H1 (cell line): ENCODE measurements at regions not wholly inside any gene's neighbourhood (a gene's known extent, or its start where the extent isn't known, plus 50 kb on each side); places are given as distances from the start of the nearest gene placed in this dataset.

Experiments
- CTCF ChIA-PET: fragments of 300-600 bp; sonication (Branson Sonifier 250); formaldehyde crosslinking; loops from one replicate; lab custom pipeline; 2021; ENCODE audit not compliant: partially characterized antibody; lab: Charles Lee
- POLR2A ChIA-PET: fragments of 300-600 bp; sonication (Branson Sonifier 250); formaldehyde crosslinking; loops from one replicate; lab custom pipeline; 2021; ENCODE audit warnings: inconsistent platforms; ENCODE audit not compliant: partially characterized antibody; lab: Charles Lee
- DNase-seq, 2 experiments: peaks; one replicate each; pipeline versions ENCODE4 v3.0.0 to v3.0.0-alpha.2; 2010 to 2022; ENCODE audit warnings: low spot score in 2 of 2, low read depth in 1 of 2, mixed read lengths in 1 of 2
- FAIRE-seq: peaks from 2 replicates; lab custom pipeline; 2011; peaks lifted over from hg19 to GRCh38; lab: Jason Lieb, UNC
- H2AFZ ChIP-seq: 2 replicates; pipeline ENCODE4 v1.8.1; 2012; ENCODE audit warnings: low read length, inconsistent platforms
- H2AK5ac ChIP-seq: 2 replicates; pipeline ENCODE4 v1.6.1; 2013; ENCODE audit warnings: low read depth, low read length
- H2BK120ac ChIP-seq: replicated peaks from 2 replicates; pipeline ENCODE3; 2013; ENCODE audit warnings: low read depth, low read length, inconsistent platforms
- H2BK12ac ChIP-seq: 2 replicates; pipeline ENCODE4 v1.6.1; 2013; ENCODE audit warnings: low read depth, low read length
- H2BK15ac ChIP-seq: 2 replicates; pipeline ENCODE4 v1.6.1; 2013; ENCODE audit warnings: low read length
- H2BK20ac ChIP-seq: 2 replicates; pipeline ENCODE4 v1.6.1; 2013; ENCODE audit warnings: low read length
- H2BK5ac ChIP-seq: 2 replicates; pipeline ENCODE4 v1.6.1; 2013; ENCODE audit warnings: low read depth, low read length
- H3K14ac ChIP-seq: 2 replicates; pipeline ENCODE4 v1.6.1; 2013; ENCODE audit warnings: inconsistent platforms; ENCODE audit not compliant: insufficient read length
- H3K18ac ChIP-seq: 2 replicates; pipeline ENCODE4 v1.6.1; 2013; ENCODE audit warnings: low read length; ENCODE audit errors: extremely low read depth
- H3K23ac ChIP-seq: 2 replicates; pipeline ENCODE4 v1.6.1; 2013; ENCODE audit warnings: inconsistent platforms; ENCODE audit not compliant: insufficient read length
- H3K23me2 ChIP-seq: 2 replicates; pipeline ENCODE4 v1.6.1; 2013; ENCODE audit warnings: low read depth, low read length
- H3K27ac ChIP-seq: 2 replicates; pipeline ENCODE4 v1.6.1; 2011; ENCODE audit warnings: low read depth, low read length, inconsistent platforms
- H3K27me3 ChIP-seq, 4 experiments: replicated peaks in 1 of 4; 1 replicate in 1 of 4; 2 replicates in 3 of 4; pipeline versions ENCODE4 v1.6.1 to v1.8.1; 2011 to 2013; ENCODE audit warnings: low read length in 3 of 4, mild to moderate bottlenecking in 3 of 4, inconsistent platforms in 2 of 4, mixed read lengths in 2 of 4, moderate library complexity in 1 of 4; ENCODE audit not compliant: control insufficient read depth in 3 of 4, insufficient read depth in 3 of 4; ENCODE audit errors: extremely low read depth in 1 of 4
- H3K36me3 ChIP-seq, 4 experiments: 2 replicates each; pipeline versions ENCODE4 v1.6.1 to v1.8.1; 2011 to 2013; ENCODE audit warnings: mild to moderate bottlenecking in 4 of 4, low read length in 3 of 4, moderate library complexity in 2 of 4, control low read depth in 1 of 4, inconsistent platforms in 1 of 4; ENCODE audit not compliant: insufficient read depth in 4 of 4, control insufficient read depth in 2 of 4
- H3K4ac ChIP-seq: replicated peaks from 2 replicates; pipeline ENCODE3; 2013; ENCODE audit warnings: low read length, low read depth, mixed read lengths, inconsistent platforms; ENCODE audit not compliant: insufficient read length
- H3K4me1 ChIP-seq, 4 experiments: replicated peaks in 1 of 4; 1 replicate in 1 of 4; 2 replicates in 3 of 4; pipeline versions ENCODE4 v1.6.1 to v1.8.1; 2011 to 2013; ENCODE audit warnings: low read length in 3 of 4, inconsistent platforms in 2 of 4, mixed read lengths in 1 of 4; ENCODE audit not compliant: insufficient read depth in 4 of 4, control insufficient read depth in 3 of 4
- H3K4me2 ChIP-seq, 2 experiments: 2 replicates each; pipeline versions ENCODE4 v1.6.1 to v1.8.1; 2011 to 2013; ENCODE audit warnings: low read depth in 2 of 2, low read length in 2 of 2, control low read depth in 1 of 2, inconsistent platforms in 1 of 2, mild to moderate bottlenecking in 1 of 2; ENCODE audit not compliant: insufficient read depth in 1 of 2
- H3K4me3 ChIP-seq, 4 experiments: fragments of 200-600, 300-600 bp in 1 of 4; sonication (generic), shearing (Covaris generic), sonication (Bioruptor Twin) in 1 of 4; 2 replicates each; pipeline versions ENCODE4 v1.5.1 to v1.8.1; 2011 to 2016; ENCODE audit warnings: low read length in 4 of 4, low read depth in 3 of 4, control low read depth in 2 of 4, inconsistent platforms in 2 of 4, mild to moderate bottlenecking in 2 of 4, mixed read lengths in 1 of 4, moderate library complexity in 1 of 4; ENCODE audit not compliant: insufficient read depth in 2 of 4; ENCODE audit errors: extremely low read depth in 1 of 4
- H3K56ac ChIP-seq: replicated peaks from 2 replicates; pipeline ENCODE3; 2013; ENCODE audit warnings: low read depth, mild to moderate bottlenecking, mixed read lengths, low read length, inconsistent platforms; ENCODE audit not compliant: insufficient read length
- H3K79me1 ChIP-seq: 2 replicates; pipeline ENCODE4 v1.6.1; 2013; ENCODE audit warnings: low read depth, low read length, control low read depth
- H3K79me2 ChIP-seq, 2 experiments: 2 replicates each; pipeline versions ENCODE4 v1.6.1 to v1.8.1; 2012 to 2013; ENCODE audit warnings: low read length in 2 of 2, mild to moderate bottlenecking in 2 of 2, inconsistent platforms in 1 of 2; ENCODE audit not compliant: insufficient read depth in 2 of 2, control insufficient read depth in 1 of 2
- H3K9ac ChIP-seq, 4 experiments: replicated peaks in 1 of 4; 1 replicate in 1 of 4; 2 replicates in 3 of 4; pipeline versions ENCODE4 v1.6.1 to v1.8.1; 2011 to 2013; ENCODE audit warnings: low read depth in 3 of 4, low read length in 3 of 4, control low read depth in 2 of 4, mild to moderate bottlenecking in 2 of 4, moderate library complexity in 2 of 4, inconsistent platforms in 1 of 4; ENCODE audit errors: extremely low read depth in 1 of 4
- H3K9me3 ChIP-seq, 2 experiments: 2 replicates each; pipeline versions ENCODE4 v1.6.1 to v1.8.1; 2012 to 2013; ENCODE audit warnings: mild to moderate bottlenecking in 2 of 2, moderate library complexity in 2 of 2, control low read depth in 1 of 2, inconsistent platforms in 1 of 2, low read depth in 1 of 2, low read length in 1 of 2, mixed read lengths in 1 of 2; ENCODE audit not compliant: insufficient read depth in 2 of 2
- H4K20me1 ChIP-seq, 2 experiments: replicated peaks in 1 of 2; 2 replicates each; pipeline versions ENCODE3 to v1.8.1; 2011 to 2013; ENCODE audit warnings: inconsistent platforms in 2 of 2, low read length in 2 of 2, mild to moderate bottlenecking in 1 of 2; ENCODE audit not compliant: insufficient read depth in 2 of 2, control insufficient read depth in 1 of 2
- H4K5ac ChIP-seq: 2 replicates; pipeline ENCODE4 v1.6.1; 2013; ENCODE audit warnings: low read length, low read depth, mixed read lengths, inconsistent platforms; ENCODE audit not compliant: insufficient read length
- H4K8ac ChIP-seq: 2 replicates; pipeline ENCODE4 v1.8.0; 2013; ENCODE audit warnings: mild to moderate bottlenecking, moderate library complexity, low read length, inconsistent platforms; ENCODE audit not compliant: insufficient read depth; ENCODE audit errors: extremely low read depth
- H4K91ac ChIP-seq: replicated peaks from 2 replicates; pipeline ENCODE3; 2013; ENCODE audit warnings: low read length, mixed read lengths, inconsistent platforms; ENCODE audit not compliant: insufficient read length
- CBX8 ChIP-seq: fragments of 300-800, 300-1000 bp; sonication (generic); IDR thresholded peaks from 2 replicates; pipeline ENCODE4 v1.7.1; 2016; ENCODE audit warnings: low read depth, low read length, borderline replicate concordance
- RAD21 ChIP-seq, 2 experiments: IDR thresholded peaks in 1 of 2; conservative IDR thresholded peaks in 1 of 2; 2 replicates each; pipeline ENCODE4 v1.6.1; 2011; ENCODE audit warnings: low read depth in 2 of 2, low read length in 2 of 2, improper control_type of control experiment in 1 of 2, inconsistent platforms in 1 of 2, mild to moderate bottlenecking in 1 of 2, moderate library complexity in 1 of 2
- WGBS, 2 experiments: shearing (Covaris generic) in 1 of 2; methylation state at CpG; one replicate each; pipeline versions ENCODE4 v1.1.6 to v1.1.7; 2013 to 2015; ENCODE audit warnings: low lambda C conversion rate in 2 of 2, mixed read lengths in 2 of 2, inconsistent platforms in 1 of 2, low coverage in 1 of 2, missing lambda C conversion rate in 1 of 2; ENCODE audit not compliant: insufficient replicate concordance in 2 of 2, insufficient coverage in 1 of 2, insufficient read length in 1 of 2; ENCODE audit errors: extremely low coverage in 1 of 2, missing lambda C conversion rate in 1 of 2; 5-methylcytosine and 5-hydroxymethylcytosine counted together
- TF ChIP-seq, protein P1 (sequence below), 3 experiments: IDR thresholded peaks; 1 replicate in 2 of 3; 2 replicates in 1 of 3; pipeline versions ENCODE4 v1.5.1 to v1.6.1; 2011; ENCODE audit warnings: low read length in 3 of 3, mild to moderate bottlenecking in 3 of 3, inconsistent platforms in 2 of 3, low read depth in 1 of 3, moderate library complexity in 1 of 3; ENCODE audit not compliant: insufficient read depth in 1 of 3; ENCODE audit errors: control extremely low read depth in 1 of 3

DNA sequence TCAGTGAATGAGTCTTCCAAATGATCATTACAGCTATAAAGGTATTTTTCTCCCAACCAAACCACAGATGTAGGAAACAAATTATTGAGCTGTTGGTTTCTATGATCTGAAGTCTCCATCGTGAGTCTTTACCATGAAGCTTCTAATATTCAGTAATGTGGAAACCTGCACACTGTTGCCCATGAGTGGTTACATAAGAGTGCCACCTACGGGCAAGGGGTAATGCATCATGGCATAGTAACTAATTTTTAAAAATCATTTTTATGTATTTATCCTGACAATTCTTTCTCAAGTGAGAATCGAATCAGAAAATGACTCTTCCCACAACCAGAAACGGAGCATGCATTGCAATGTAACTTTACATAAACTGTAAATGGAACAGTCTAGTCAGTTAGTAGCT, 282.5 kb upstream of the SMARCA2 start:
- no peak overlapping the region for H3K4me3 ChIP-seq
- H3K23ac ChIP-seq, result no peak overlapping the region
- H3K23me2 ChIP-seq, result no peaks in the 10 kb centered on the region
- DNase-seq (no peak), FAIRE-seq (no peak)
- no peak overlapping the region for H2AK5ac ChIP-seq
- H3K4me1 ChIP-seq, result no peaks in the 10 kb centered on the region
- H4K91ac ChIP-seq, result no peak overlapping the region
- H2BK15ac ChIP-seq, result no peak overlapping the region
- H3K27me3 ChIP-seq, result peaks cover 0 to 1% (median under 1%) of the 10 kb centered on the region in 4 experiments; a peak in 3 of 7 replicates
- H4K5ac ChIP-seq, result no peak overlapping the region
- H3K9me3 ChIP-seq, result no peaks in the 10 kb centered on the region
- H3K4me2 ChIP-seq, result no peak overlapping the region
- no peak overlapping the region for H3K27ac ChIP-seq
- H2BK120ac ChIP-seq, result no peak overlapping the region
- H2AFZ ChIP-seq, result no peak overlapping the region
- 64% methylated on average over 4 of the region's 4 CpGs; no CpG with 5 or more reads in 1 of the 2 experiments for WGBS, 2 experiments
- ChIA-PET POLR2A (interaction anchor here (0.6 kb wide), 1 partner anchor 1506 kb away, joined by 3 read pairs; no protein-coding TSS in a partner anchor), CTCF (interaction anchor here (0.8 to 3.1 kb wide), 20 partner anchors 8 to 235 kb away, joined by 3 to 22 read pairs (median 4); no protein-coding TSS in a partner anchor)
- no peak overlapping the region for H2BK20ac ChIP-seq
- no peak overlapping the region for H3K14ac ChIP-seq
- H3K18ac ChIP-seq, result no peak overlapping the region
- no peak overlapping the region for H3K9ac ChIP-seq
- H2BK5ac ChIP-seq, result no peak overlapping the region
- H3K56ac ChIP-seq, result no peak overlapping the region
- no peaks in the 10 kb centered on the region for H3K79me1 ChIP-seq
- no peak overlapping the region for H2BK12ac ChIP-seq
- H3K36me3 ChIP-seq, result no peaks in the 10 kb centered on the region
- TF ChIP-seq RAD21 (IDR thresholded peaks at IDR 0.05 in 1 of 2, conservative IDR thresholded peaks at IDR 0.05 in 1 of 2; ENCODE audit: low read depth in 2 of 2, low read length in 2 of 2) (peak; percentile 35 to 56), CBX8 (no peak)
- TF ChIP-seq, protein P1, sequence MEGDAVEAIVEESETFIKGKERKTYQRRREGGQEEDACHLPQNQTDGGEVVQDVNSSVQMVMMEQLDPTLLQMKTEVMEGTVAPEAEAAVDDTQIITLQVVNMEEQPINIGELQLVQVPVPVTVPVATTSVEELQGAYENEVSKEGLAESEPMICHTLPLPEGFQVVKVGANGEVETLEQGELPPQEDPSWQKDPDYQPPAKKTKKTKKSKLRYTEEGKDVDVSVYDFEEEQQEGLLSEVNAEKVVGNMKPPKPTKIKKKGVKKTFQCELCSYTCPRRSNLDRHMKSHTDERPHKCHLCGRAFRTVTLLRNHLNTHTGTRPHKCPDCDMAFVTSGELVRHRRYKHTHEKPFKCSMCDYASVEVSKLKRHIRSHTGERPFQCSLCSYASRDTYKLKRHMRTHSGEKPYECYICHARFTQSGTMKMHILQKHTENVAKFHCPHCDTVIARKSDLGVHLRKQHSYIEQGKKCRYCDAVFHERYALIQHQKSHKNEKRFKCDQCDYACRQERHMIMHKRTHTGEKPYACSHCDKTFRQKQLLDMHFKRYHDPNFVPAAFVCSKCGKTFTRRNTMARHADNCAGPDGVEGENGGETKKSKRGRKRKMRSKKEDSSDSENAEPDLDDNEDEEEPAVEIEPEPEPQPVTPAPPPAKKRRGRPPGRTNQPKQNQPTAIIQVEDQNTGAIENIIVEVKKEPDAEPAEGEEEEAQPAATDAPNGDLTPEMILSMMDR (IDR thresholded peaks at IDR 0.05; ENCODE audit: control extremely low read depth in 1 of 3, insufficient read depth in 1 of 3, low read depth in 1 of 3, low read length in 3 of 3), result peak in 2 of 3 experiments; percentile 31 to 44; a peak in 2 of 4 replicates
- no peaks in the 10 kb centered on the region for H3K79me2 ChIP-seq
- no peak overlapping the region for H4K8ac ChIP-seq
- no peak overlapping the region for H3K4ac ChIP-seq
- H4K20me1 ChIP-seq, result no peaks in the 10 kb centered on the region
